ENCODE measurements at regions not wholly inside any gene's neighbourhood (a gene's known extent, or its start where the extent isn't known, plus 50 kb on each side); places are given as distances from the start of the nearest gene placed in this dataset.
"Not testable (repeated sequence)": the region's sequence is repeated elsewhere in the genome, so short reads cannot be mapped to it uniquely, and the experiment has no call there.

- Histone ChIP-seq H3K4me1 (no peaks in the 10 kb centered on the region), H3K4me3 (no peak overlapping the region), H3K9me3 (no peaks in the 10 kb centered on the region), H3K27me3 (no peaks in the 10 kb centered on the region), H3K27ac (no peak overlapping the region), H3K36me3 (no peaks in the 10 kb centered on the region)
- WGBS, 2 donors = 79 to 86% methylated on average over 7 of the region's 7 CpGs
- no peak for FAIRE-seq
- no peak for TF ChIP-seq CTCF (IDR thresholded peaks at IDR 0.05)
- intact Hi-C loops (cut with DNase I) = loop anchor here in 1 of 3 donors (5.0 kb wide), 1 partner anchor 230 kb away; no protein-coding TSS in a partner anchor
- no peak for DNase-seq
- ATAC-seq = no peak
Observed at GRCh38 chr6:137717074-137718073, 149.7 kb upstream of the TNFAIP3 start.

- not testable (repeated sequence) for H3K9me3 ChIP-seq, ATAC-seq, FAIRE-seq, DNase-seq, H3K4me1 ChIP-seq, H3K36me3 ChIP-seq, H3K4me3 ChIP-seq, H3K27me3 ChIP-seq, H3K27ac ChIP-seq
- WGBS, 2 donors = 91 to 93% methylated on average over 5 of the region's 5 CpGs
- intact Hi-C loops (cut with DNase I) = loop anchor here in 1 of 3 donors (5.0 kb wide), 1 partner anchor 228 kb away; no protein-coding TSS in a partner anchor
Observed at GRCh38 chr6:137718903-137719302, 148.2 kb upstream of the TNFAIP3 start.

GRCh38 chr6:137722749-137723272, 144.2 kb upstream of the TNFAIP3 start:
- no peaks in the 10 kb centered on the region for H3K36me3 ChIP-seq
- H3K27me3 ChIP-seq = no peaks in the 10 kb centered on the region
- no peaks in the 10 kb centered on the region for H3K4me1 ChIP-seq
- no peak overlapping the region for H3K27ac ChIP-seq
- no peak for ATAC-seq
- no peak for FAIRE-seq
- no peak for DNase-seq
- no peak overlapping the region for H3K4me3 ChIP-seq
- 89 to 90% methylated on average over 5 of the region's 5 CpGs for WGBS, 2 donors
- intact Hi-C loops (cut with DNase I) = no loop called here
- TF ChIP-seq CTCF (IDR thresholded peaks at IDR 0.05) = no peak
- H3K9me3 ChIP-seq = no peaks in the 10 kb centered on the region

GRCh38 chr6:137723273-137724017, 143.6 kb upstream of the TNFAIP3 start:
- no peak for DNase-seq
- ATAC-seq = peak in 2 of 4 donors; percentile 28
- no peak for FAIRE-seq
- no peaks in the 10 kb centered on the region for H3K27me3 ChIP-seq
- intact Hi-C loops (cut with DNase I) = no loop called here
- H3K4me3 ChIP-seq = no peak overlapping the region
- WGBS, 2 donors = 69 to 77% methylated on average over 4 of the region's 4 CpGs
- no peaks in the 10 kb centered on the region for H3K9me3 ChIP-seq
- no peaks in the 10 kb centered on the region for H3K4me1 ChIP-seq
- TF ChIP-seq CTCF (IDR thresholded peaks at IDR 0.05) = no peak
- no peaks in the 10 kb centered on the region for H3K36me3 ChIP-seq
- no peak overlapping the region for H3K27ac ChIP-seq

- H3K36me3 ChIP-seq = no peaks in the 10 kb centered on the region
- H3K27me3 ChIP-seq = no peaks in the 10 kb centered on the region
- no peaks in the 10 kb centered on the region for H3K4me1 ChIP-seq
- no peak overlapping the region for H3K27ac ChIP-seq
- no peak for TF ChIP-seq CTCF (IDR thresholded peaks at IDR 0.05)
- intact Hi-C loops (cut with DNase I) = no loop called here
- FAIRE-seq (no peak), DNase-seq (peak in 1 of 6 donors; percentile 16), ATAC-seq (peak in 2 of 4 donors; percentile 27 to 36)
- no peak overlapping the region for H3K4me3 ChIP-seq
- H3K9me3 ChIP-seq = no peaks in the 10 kb centered on the region
- WGBS, 2 donors = 56 to 74% methylated on average over 3 of the region's 3 CpGs
Observed at GRCh38 chr6:137724018-137724403, 143.0 kb upstream of the TNFAIP3 start.
